Neuronal stem cell (in vitro differentiated cells): ENCODE measurements at regions not wholly inside any gene's neighbourhood (a gene's known extent, or its start where the extent isn't known, plus 50 kb on each side); places are given as distances from the start of the nearest gene placed in this dataset.
"Not testable (repeated sequence)": the region's sequence is repeated elsewhere in the genome, so short reads cannot be mapped to it uniquely, and the experiment has no call there.

Source experiments
- DNase-seq: peaks from one replicate; pipeline ENCODE4 v3.0.0-alpha.2; 2013; ENCODE audit warnings: low spot score
- H2AFZ ChIP-seq: one replicate; pipeline ENCODE4 v1.6.1; 2013; ENCODE audit warnings: mild to moderate bottlenecking, low read length, inconsistent platforms
- H2AK5ac ChIP-seq: 2 replicates; pipeline ENCODE4 v1.6.1; 2013; ENCODE audit warnings: low read depth, mild to moderate bottlenecking, inconsistent platforms, low read length, moderate library complexity, mixed read lengths
- H2BK120ac ChIP-seq: 2 replicates; pipeline ENCODE4 v1.6.1; 2013; ENCODE audit warnings: low read depth, mild to moderate bottlenecking, inconsistent platforms, low read length, moderate library complexity, mixed read lengths
- H2BK12ac ChIP-seq: one replicate; pipeline ENCODE4 v1.6.1; 2013; ENCODE audit warnings: low read length, inconsistent platforms
- H2BK15ac ChIP-seq: 2 replicates; pipeline ENCODE4 v1.6.1; 2013; ENCODE audit warnings: mild to moderate bottlenecking, low read length, inconsistent platforms, mixed read lengths
- H2BK5ac ChIP-seq: one replicate; pipeline ENCODE4 v1.6.1; 2013; ENCODE audit warnings: inconsistent platforms, mild to moderate bottlenecking, low read length, moderate library complexity
- H3K14ac ChIP-seq: one replicate; pipeline ENCODE4 v1.6.1; 2013; ENCODE audit warnings: low read length, inconsistent platforms
- H3K18ac ChIP-seq: 2 replicates; pipeline ENCODE4 v1.6.1; 2013; ENCODE audit warnings: low read length, inconsistent platforms
- H3K23ac ChIP-seq: 2 replicates; pipeline ENCODE4 v1.6.1; 2013; ENCODE audit warnings: low read depth, mild to moderate bottlenecking, mixed read lengths, low read length, inconsistent platforms; ENCODE audit not compliant: poor library complexity
- H3K27ac ChIP-seq: replicated peaks from 3 replicates; pipeline ENCODE4 v1.5.1; 2013; ENCODE audit warnings: low read length, inconsistent platforms
- H3K27me3 ChIP-seq, 3 experiments: 2 replicates each; pipeline ENCODE4 v1.6.1; 2013; ENCODE audit warnings: low read length in 3 of 3, mild to moderate bottlenecking in 2 of 3, inconsistent platforms in 1 of 3, low read depth in 1 of 3, mixed read lengths in 1 of 3, moderate library complexity in 1 of 3; ENCODE audit not compliant: control insufficient read depth in 3 of 3, insufficient read depth in 3 of 3
- H3K36me3 ChIP-seq, 2 donors: replicated peaks in 1 of 2; 2 replicates each; pipeline ENCODE4 v1.6.1; 2013; ENCODE audit warnings: low read length in 2 of 2; ENCODE audit not compliant: control insufficient read depth in 2 of 2, insufficient read depth in 2 of 2
- H3K4ac ChIP-seq: 2 replicates; pipeline ENCODE4 v1.6.1; 2013; ENCODE audit warnings: inconsistent platforms, mild to moderate bottlenecking, low read length, moderate library complexity
- H3K4me1 ChIP-seq, 2 donors: 1 replicate in 1 of 2; 2 replicates in 1 of 2; pipeline ENCODE4 v1.6.1; 2013; ENCODE audit warnings: low read length in 2 of 2, low read depth in 1 of 2; ENCODE audit not compliant: control insufficient read depth in 2 of 2, insufficient read depth in 1 of 2
- H3K4me2 ChIP-seq: one replicate; pipeline ENCODE4 v1.6.1; 2013; ENCODE audit warnings: mild to moderate bottlenecking, low read length, inconsistent platforms; ENCODE audit not compliant: insufficient read depth, poor library complexity, severe bottlenecking
- H3K4me3 ChIP-seq, 2 donors: 2 replicates each; pipeline ENCODE4 v1.5.1; 2013; ENCODE audit warnings: low read length in 2 of 2, mild to moderate bottlenecking in 2 of 2, inconsistent platforms in 1 of 2, moderate library complexity in 1 of 2
- H3K79me1 ChIP-seq: one replicate; pipeline ENCODE4 v1.6.1; 2013; ENCODE audit warnings: low read depth, mild to moderate bottlenecking, inconsistent platforms, low read length, moderate library complexity
- H3K9ac ChIP-seq: one replicate; pipeline ENCODE4 v1.6.1; 2013; ENCODE audit warnings: mild to moderate bottlenecking, low read depth, low read length, inconsistent platforms; ENCODE audit not compliant: poor library complexity
- H3K9me3 ChIP-seq, 2 donors: replicated peaks in 1 of 2; 2 replicates each; pipeline versions ENCODE3 to v1.6.1; 2013; ENCODE audit warnings: low read length in 2 of 2, mild to moderate bottlenecking in 2 of 2, inconsistent platforms in 1 of 2, low read depth in 1 of 2, mixed read lengths in 1 of 2, moderate library complexity in 1 of 2; ENCODE audit not compliant: control insufficient read depth in 2 of 2, insufficient read depth in 1 of 2
- H4K8ac ChIP-seq: one replicate; pipeline ENCODE4 v1.6.1; 2013; ENCODE audit warnings: low read depth, mild to moderate bottlenecking, inconsistent platforms, low read length, moderate library complexity
- H4K91ac ChIP-seq: one replicate; pipeline ENCODE4 v1.6.1; 2013; ENCODE audit warnings: low read length, low read depth, mild to moderate bottlenecking, inconsistent platforms; ENCODE audit not compliant: poor library complexity
- WGBS, 2 donors: extraction: QIAGEN DNeasy Blood & Tissue Kit; methylation state at CpG; one replicate each; pipeline ENCODE4 v1.1.7; 2013; ENCODE audit warnings: missing lambda C conversion rate in 2 of 2, mixed read lengths in 1 of 2; ENCODE audit not compliant: insufficient read length in 2 of 2, insufficient replicate concordance in 1 of 2; ENCODE audit errors: extremely low coverage in 2 of 2; 5-methylcytosine and 5-hydroxymethylcytosine counted together

DNA sequence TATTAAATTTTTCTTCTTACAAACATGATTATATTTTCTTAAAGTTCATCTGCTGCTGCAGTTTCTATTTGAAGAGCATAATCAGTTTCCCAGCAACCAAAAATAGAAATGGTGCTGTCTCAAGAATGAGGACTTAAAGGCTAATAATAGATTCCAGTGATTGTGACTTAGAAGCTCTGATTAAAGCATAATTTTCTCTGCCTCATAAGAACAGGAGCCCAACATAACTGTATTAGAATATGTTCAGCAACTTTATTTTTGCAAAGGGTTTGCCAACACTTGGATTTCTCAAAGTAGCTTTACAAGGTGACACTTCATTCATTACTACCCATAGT lies 227.9 kb downstream of the SPATA31A1 start:
- H3K4me1 ChIP-seq, H3K79me1 ChIP-seq, H4K91ac ChIP-seq, DNase-seq, H3K4me2 ChIP-seq, H2AK5ac ChIP-seq, H2BK15ac ChIP-seq, H3K4ac ChIP-seq, H2BK120ac ChIP-seq, H3K14ac ChIP-seq, H3K27me3 ChIP-seq, H2AFZ ChIP-seq, H4K8ac ChIP-seq, H3K36me3 ChIP-seq, H2BK5ac ChIP-seq, H2BK12ac ChIP-seq, H3K4me3 ChIP-seq, H3K9me3 ChIP-seq, H3K9ac ChIP-seq, H3K27ac ChIP-seq, H3K18ac ChIP-seq, H3K23ac ChIP-seq: not testable (repeated sequence)

DNA sequence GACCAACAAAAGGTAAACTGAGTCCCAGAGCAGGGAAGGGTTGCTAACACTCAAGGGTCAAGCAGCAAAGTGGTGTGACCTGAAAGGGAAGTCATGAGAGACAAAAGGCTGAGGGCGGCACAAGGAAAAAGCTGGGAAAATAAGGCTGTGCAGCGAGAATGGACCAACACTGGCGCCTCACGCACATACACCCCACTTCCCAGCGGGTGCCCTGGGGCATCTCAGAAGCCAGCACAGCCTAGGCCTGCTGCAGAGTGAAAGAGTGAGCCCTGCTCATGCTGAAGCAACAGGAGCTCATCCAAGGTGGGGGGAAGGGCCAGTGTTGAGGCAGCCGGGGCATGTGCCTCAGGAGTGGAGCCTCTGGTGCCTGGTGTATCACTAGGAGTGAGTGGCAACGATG lies 229.8 kb downstream of the SPATA31A1 start:
- not testable (repeated sequence) for H4K91ac ChIP-seq, H2BK12ac ChIP-seq, H3K4me3 ChIP-seq, H3K4ac ChIP-seq, H2AFZ ChIP-seq, H3K36me3 ChIP-seq, DNase-seq, H3K27ac ChIP-seq, H3K79me1 ChIP-seq, H2BK120ac ChIP-seq, H3K9ac ChIP-seq, H2BK15ac ChIP-seq, H3K27me3 ChIP-seq, H4K8ac ChIP-seq, H3K9me3 ChIP-seq, H3K14ac ChIP-seq, H3K23ac ChIP-seq, H3K4me2 ChIP-seq, H3K4me1 ChIP-seq, H2AK5ac ChIP-seq, H3K18ac ChIP-seq, H2BK5ac ChIP-seq
- no CpG with 5 or more reads among the region's 7 CpGs for WGBS, 2 donors

DNA sequence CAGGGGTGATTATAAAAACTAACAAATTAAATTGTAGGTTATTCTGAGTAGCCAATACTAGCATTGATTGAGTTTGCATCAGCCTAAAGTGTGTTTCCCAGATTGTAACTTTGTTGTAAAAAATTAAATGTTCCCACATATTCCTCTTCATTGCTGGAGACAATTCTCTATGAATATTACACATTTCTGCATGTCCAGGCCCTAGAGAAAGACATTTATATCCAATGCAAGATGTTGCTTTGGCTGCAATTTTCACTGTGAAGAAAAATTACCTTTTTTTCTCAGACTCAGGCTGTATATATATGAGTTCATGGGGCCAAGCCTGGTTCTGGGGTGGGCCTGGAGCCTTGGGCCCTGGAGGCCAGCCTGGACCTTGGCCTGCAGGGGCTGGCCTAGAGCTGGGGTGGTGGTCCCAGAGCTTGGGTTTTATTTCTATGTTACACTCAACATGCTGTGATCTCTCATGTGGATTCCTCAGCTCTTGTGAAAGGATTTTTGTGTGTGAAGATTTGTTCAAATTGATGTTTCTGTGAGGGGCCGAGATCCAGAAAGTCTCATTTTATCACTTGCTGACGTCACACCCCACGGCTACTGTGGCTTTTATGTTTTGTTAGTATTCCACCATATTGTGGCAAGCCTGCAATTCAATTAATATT lies 232.5 kb downstream of the SPATA31A1 start:
- no peak overlapping the region for H3K23ac ChIP-seq
- no peak overlapping the region for H3K4ac ChIP-seq
- DNase-seq, result no peak
- H3K36me3 ChIP-seq, result no peaks in the 10 kb centered on the region
- no peak overlapping the region for H3K27ac ChIP-seq
- no peak overlapping the region for H3K18ac ChIP-seq
- H2BK5ac ChIP-seq, result no peak overlapping the region
- no peak overlapping the region for H2BK120ac ChIP-seq
- H3K9me3 ChIP-seq, result no peaks in the 10 kb centered on the region
- no peak overlapping the region for H2BK12ac ChIP-seq
- WGBS, 2 donors, result no CpG with 5 or more reads among the region's 3 CpGs
- peak overlapping the region; percentile 5 for H2AFZ ChIP-seq
- no peak overlapping the region for H3K4me2 ChIP-seq
- no peak overlapping the region for H3K14ac ChIP-seq
- no peak overlapping the region for H3K4me3 ChIP-seq
- H3K9ac ChIP-seq, result no peak overlapping the region
- H3K4me1 ChIP-seq, result no peaks in the 10 kb centered on the region
- H4K91ac ChIP-seq, result no peak overlapping the region
- H3K79me1 ChIP-seq, result no peaks in the 10 kb centered on the region
- H2AK5ac ChIP-seq, result no peak overlapping the region
- no peak overlapping the region for H4K8ac ChIP-seq
- H2BK15ac ChIP-seq, result no peak overlapping the region
- H3K27me3 ChIP-seq, result no peaks in the 10 kb centered on the region

DNA sequence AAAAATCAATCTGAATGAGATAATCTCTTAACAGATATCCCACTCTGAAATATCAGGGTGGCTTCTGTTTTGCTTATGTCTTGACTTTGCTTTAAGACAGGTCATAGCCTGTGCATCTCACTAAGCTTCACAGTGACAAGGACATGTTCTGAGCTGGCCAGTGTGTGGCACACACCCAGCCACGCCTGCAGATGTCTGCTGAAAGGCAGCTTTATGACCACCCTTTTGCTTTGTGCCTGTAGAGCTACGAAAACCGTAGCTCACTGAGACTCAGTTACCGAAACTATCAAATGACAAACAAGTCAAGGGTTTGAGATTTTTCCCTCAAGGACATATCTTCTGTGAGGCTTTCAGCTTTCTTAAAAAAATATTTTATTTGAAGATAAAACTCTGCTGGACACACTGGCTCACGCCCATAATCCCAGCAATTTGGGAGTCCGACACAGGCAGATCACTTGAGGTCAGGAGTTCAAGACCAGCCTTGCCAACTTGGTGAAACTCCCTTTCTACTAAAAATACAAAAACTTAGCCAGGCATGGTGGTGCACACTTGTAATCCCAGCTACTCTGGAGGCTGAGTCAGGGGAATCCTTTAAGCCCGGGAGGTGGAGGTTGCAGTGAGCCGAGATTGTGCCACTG lies 233.2 kb downstream of the SPATA31A1 start:
- Histone ChIP-seq H3K4me1 (no peaks in the 10 kb centered on the region), H3K23ac (no peak overlapping the region), H2AFZ (no peak overlapping the region), H4K8ac (no peak overlapping the region), H3K79me1 (no peaks in the 10 kb centered on the region), H3K9ac (no peak overlapping the region), H2AK5ac (no peak overlapping the region), H3K36me3 (no peaks in the 10 kb centered on the region), H3K27ac (no peak overlapping the region), H3K4me3 (no peak overlapping the region), H3K27me3 (no peaks in the 10 kb centered on the region), H2BK12ac (no peak overlapping the region), H2BK15ac (no peak overlapping the region), H3K18ac (no peak overlapping the region), H4K91ac (no peak overlapping the region), H2BK5ac (no peak overlapping the region), H3K4me2 (no peak overlapping the region), H3K4ac (no peak overlapping the region), H2BK120ac (no peak overlapping the region), H3K9me3 (no peaks in the 10 kb centered on the region), H3K14ac (no peak overlapping the region)
- no peak for DNase-seq
- no CpG with 5 or more reads among the region's 8 CpGs for WGBS, 2 donors
